Glutamatergic neuron (in vitro differentiated cells): ENCODE measurements at regions not wholly inside any gene's neighbourhood (a gene's known extent, or its start where the extent isn't known, plus 50 kb on each side); places are given as distances from the start of the nearest gene placed in this dataset.

Experiments
- DNase-seq: peaks from one replicate; pipeline ENCODE4 v3.0.0; 2022
- H3K27ac Mint-ChIP-seq: one replicate; pipeline ENCODE4 v1.8.0; 2020; ENCODE audit warnings: mild to moderate bottlenecking, mixed read lengths, inconsistent platforms; ENCODE audit not compliant: unreplicated experiment
- H3K27me3 Mint-ChIP-seq: one replicate; pipeline ENCODE4 v1.8.0; 2020; ENCODE audit warnings: mild to moderate bottlenecking, moderate library complexity, mixed read lengths, inconsistent platforms; ENCODE audit not compliant: unreplicated experiment
- H3K36me3 Mint-ChIP-seq: one replicate; pipeline ENCODE4 v1.8.0; 2020; ENCODE audit warnings: mild to moderate bottlenecking, mixed read lengths, inconsistent platforms; ENCODE audit not compliant: unreplicated experiment
- H3K4me1 Mint-ChIP-seq: one replicate; pipeline ENCODE4 v1.8.0; 2020; ENCODE audit warnings: mild to moderate bottlenecking, low read depth, mixed read lengths, inconsistent platforms; ENCODE audit not compliant: unreplicated experiment
- H3K4me3 Mint-ChIP-seq: one replicate; pipeline ENCODE4 v1.8.0; 2020; ENCODE audit warnings: mild to moderate bottlenecking, mixed read lengths, inconsistent platforms; ENCODE audit not compliant: unreplicated experiment
- H3K9me3 Mint-ChIP-seq: one replicate; pipeline ENCODE4 v1.8.0; 2020; ENCODE audit warnings: mild to moderate bottlenecking, moderate library complexity, mixed read lengths, inconsistent platforms; ENCODE audit not compliant: unreplicated experiment
- TF ChIP-seq, protein P1 (sequence below): fragments of 200-600 bp; sonication (generic); IDR thresholded peaks from one replicate; pipeline ENCODE4 v1.5.0; 2021; ENCODE audit not compliant: partially characterized antibody, unreplicated experiment

DNA sequence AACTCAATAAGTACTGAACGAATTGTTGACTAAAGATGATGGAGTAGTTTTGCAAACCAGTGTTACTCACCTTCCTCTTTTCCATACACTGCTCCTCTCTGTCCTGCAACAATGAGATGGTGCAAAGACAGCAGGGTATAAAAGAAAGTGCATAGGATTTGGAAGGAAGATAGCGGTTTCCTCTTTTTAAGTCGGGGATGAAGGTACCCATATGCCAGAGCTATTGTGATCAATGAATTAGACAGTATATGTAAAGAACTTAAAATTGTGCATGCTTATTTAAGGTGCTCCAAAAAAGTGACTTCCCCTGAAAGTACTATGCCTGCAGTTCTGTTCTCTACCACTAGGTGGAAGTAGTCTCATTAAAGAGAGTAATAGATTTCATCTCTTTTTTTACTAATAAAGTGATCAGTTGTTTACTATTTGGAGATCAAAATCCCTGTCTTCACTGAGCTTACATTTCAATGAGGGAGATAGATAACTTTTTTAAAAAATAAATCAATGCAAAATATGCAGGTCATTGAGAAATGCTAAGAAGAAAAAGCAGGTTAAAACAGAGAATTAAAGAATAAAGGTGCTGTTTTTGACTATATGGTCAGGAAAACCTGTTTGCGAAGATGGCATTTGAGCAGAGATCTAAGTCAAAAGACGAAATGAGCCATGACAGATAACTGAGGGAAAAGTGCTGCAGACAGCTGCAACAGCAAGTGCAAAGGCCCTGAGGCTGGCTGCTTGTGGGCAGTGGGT, 339.7 kb upstream of the SLC14A2 start:
- TF ChIP-seq, protein P1, sequence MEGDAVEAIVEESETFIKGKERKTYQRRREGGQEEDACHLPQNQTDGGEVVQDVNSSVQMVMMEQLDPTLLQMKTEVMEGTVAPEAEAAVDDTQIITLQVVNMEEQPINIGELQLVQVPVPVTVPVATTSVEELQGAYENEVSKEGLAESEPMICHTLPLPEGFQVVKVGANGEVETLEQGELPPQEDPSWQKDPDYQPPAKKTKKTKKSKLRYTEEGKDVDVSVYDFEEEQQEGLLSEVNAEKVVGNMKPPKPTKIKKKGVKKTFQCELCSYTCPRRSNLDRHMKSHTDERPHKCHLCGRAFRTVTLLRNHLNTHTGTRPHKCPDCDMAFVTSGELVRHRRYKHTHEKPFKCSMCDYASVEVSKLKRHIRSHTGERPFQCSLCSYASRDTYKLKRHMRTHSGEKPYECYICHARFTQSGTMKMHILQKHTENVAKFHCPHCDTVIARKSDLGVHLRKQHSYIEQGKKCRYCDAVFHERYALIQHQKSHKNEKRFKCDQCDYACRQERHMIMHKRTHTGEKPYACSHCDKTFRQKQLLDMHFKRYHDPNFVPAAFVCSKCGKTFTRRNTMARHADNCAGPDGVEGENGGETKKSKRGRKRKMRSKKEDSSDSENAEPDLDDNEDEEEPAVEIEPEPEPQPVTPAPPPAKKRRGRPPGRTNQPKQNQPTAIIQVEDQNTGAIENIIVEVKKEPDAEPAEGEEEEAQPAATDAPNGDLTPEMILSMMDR, result peak; percentile 95
- no peaks in the 10 kb centered on the region for H3K36me3 Mint-ChIP-seq
- H3K4me1 Mint-ChIP-seq, result no peaks in the 10 kb centered on the region
- H3K4me3 Mint-ChIP-seq, result no peak overlapping the region
- H3K27ac Mint-ChIP-seq, result no peak overlapping the region
- peaks cover 2% of the 10 kb centered on the region for H3K27me3 Mint-ChIP-seq
- DNase-seq, result no peak
- H3K9me3 Mint-ChIP-seq, result peaks cover 3% of the 10 kb centered on the region

DNA sequence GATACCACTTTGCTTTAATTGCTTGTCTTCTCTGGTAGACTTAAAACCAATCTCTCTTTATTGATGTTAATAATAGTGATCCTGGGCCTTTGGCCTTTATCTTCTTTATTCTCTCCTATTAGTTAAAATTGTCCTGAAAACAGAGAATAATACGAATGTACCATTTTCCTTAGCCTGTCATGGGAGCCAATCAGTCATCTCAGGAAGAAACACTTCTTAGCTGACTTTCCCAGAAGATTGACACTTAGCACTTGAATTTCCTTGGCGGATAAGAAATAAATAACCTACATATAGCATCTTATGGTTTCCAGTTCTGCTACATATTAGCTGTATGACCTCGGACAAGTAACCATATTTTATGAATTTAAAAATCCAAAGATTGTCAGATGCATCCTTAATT, 338.4 kb upstream of the SLC14A2 start:
- H3K4me3 Mint-ChIP-seq, result no peak overlapping the region
- no peak for DNase-seq
- peaks cover 3% of the 10 kb centered on the region for H3K9me3 Mint-ChIP-seq
- TF ChIP-seq, protein P1, result no peak
- H3K36me3 Mint-ChIP-seq, result no peaks in the 10 kb centered on the region
- H3K4me1 Mint-ChIP-seq, result no peaks in the 10 kb centered on the region
- no peak overlapping the region for H3K27ac Mint-ChIP-seq
- H3K27me3 Mint-ChIP-seq, result peaks cover 9% of the 10 kb centered on the region

DNA sequence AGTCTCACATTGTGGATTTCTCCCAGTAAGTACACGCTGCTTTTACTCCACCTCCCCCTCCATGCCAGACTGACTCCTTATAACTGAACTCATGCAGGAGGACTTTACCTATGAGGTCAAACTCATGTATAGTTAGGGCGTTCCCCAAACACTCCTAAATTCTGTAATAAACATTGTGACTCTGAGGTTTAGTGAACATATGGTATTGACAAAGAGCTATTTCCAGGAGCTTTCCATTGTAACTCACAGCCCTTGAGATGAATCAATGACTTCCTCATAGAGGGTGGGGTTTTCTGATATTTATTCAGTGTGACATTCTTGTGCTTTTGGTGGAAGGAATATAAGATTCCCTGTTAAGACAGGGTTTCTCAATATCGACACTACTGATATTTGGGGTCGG, 337.4 kb upstream of the SLC14A2 start:
- Mint-ChIP-seq H3K27me3 (peaks cover 9% of the 10 kb centered on the region), H3K27ac (no peak overlapping the region), H3K9me3 (no peaks in the 10 kb centered on the region), H3K36me3 (no peaks in the 10 kb centered on the region), H3K4me1 (no peaks in the 10 kb centered on the region), H3K4me3 (no peak overlapping the region)
- DNase-seq, result no peak
- TF ChIP-seq, protein P1, result no peak

DNA sequence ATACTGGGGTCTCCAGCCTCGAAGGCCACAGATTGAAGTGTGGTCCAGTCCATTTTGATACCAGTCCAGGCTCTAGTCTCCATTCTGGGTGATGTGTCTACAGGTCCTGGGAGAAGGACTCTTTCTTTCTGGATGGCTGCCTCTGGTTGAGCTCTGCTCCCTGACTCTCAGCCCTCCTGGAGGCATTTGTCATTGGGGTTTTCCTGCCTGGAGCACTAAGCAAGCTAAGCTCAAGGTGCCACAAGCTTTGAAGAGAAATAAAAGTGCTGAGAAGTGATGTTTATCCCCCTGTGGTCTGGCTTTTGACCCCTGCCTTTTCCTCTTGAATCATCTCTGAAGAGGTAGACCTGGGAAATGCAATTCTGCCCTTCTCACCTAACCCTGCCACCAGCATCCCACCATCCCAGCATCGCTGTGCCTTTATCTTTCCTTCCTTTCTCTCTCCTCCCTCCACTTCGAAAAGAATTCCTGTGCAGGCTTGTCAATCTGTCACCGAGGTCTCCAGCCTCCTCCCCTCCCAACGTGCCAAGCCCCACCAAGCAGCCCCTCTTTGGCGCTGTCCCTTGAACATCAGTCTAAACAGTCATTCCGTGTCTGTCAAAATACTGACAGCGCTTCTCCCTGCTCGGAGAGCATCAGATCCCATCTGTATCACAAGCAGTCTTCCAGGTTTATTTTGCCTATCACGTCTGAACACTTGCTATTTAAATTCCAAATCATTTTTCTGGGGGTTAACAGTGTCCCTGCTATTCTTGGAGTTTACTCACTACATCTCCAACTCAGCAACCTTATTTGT, 334.6 kb upstream of the SLC14A2 start:
- no peaks in the 10 kb centered on the region for H3K9me3 Mint-ChIP-seq
- H3K27me3 Mint-ChIP-seq, result peaks cover 9% of the 10 kb centered on the region
- H3K4me1 Mint-ChIP-seq, result no peaks in the 10 kb centered on the region
- H3K36me3 Mint-ChIP-seq, result no peaks in the 10 kb centered on the region
- DNase-seq, result no peak
- H3K4me3 Mint-ChIP-seq, result no peak overlapping the region
- no peak overlapping the region for H3K27ac Mint-ChIP-seq
- TF ChIP-seq, protein P1, result no peak

DNA sequence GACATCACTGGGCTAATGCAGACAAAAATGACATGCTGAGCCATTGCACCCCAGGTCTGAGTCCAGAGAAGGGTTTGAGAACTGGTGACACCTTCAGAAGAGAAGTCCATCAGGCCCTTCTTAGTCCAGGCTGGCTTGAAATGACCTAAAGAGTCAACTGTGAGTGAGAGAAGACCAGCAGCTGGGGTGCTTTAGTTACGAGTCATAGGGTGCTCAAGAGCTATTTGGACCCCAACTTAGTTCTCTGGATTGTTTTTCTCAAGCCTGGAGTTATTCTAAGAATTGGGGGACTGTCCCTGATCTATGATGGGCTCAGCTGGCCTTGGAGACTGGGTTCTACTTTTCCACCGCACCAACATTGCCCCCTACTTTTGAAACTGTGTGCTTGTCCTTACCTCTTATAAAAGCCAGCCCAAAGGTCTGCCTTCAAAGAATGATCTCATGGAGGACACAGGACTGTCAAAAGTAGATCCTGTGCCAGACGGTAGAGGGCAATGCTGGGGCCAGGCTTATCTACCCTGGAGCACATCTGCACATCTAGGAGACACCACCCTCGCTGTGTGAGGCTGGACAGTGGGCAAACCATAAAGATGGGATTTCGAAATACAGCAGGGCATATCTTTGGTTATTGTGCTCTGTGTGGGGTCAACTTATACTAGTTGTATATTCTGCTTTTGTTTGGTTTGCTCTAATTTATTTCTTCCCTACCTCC, 333.0 kb upstream of the SLC14A2 start:
- no peaks in the 10 kb centered on the region for H3K4me1 Mint-ChIP-seq
- no peak for DNase-seq
- H3K4me3 Mint-ChIP-seq, result no peak overlapping the region
- H3K27ac Mint-ChIP-seq, result no peak overlapping the region
- no peaks in the 10 kb centered on the region for H3K36me3 Mint-ChIP-seq
- H3K27me3 Mint-ChIP-seq, result peaks cover 9% of the 10 kb centered on the region
- no peaks in the 10 kb centered on the region for H3K9me3 Mint-ChIP-seq
- TF ChIP-seq, protein P1, result no peak
